B cell (primary cell): ENCODE measurements at regions not wholly inside any gene's neighbourhood (a gene's known extent, or its start where the extent isn't known, plus 50 kb on each side); places are given as distances from the start of the nearest gene placed in this dataset.
"Not testable (repeated sequence)": the region's sequence is repeated elsewhere in the genome, so short reads cannot be mapped to it uniquely, and the experiment has no call there.

Source experiments
- EZH2 ChIP-seq: IDR thresholded peaks from 2 replicates; pipeline ENCODE4 v1.6.1; 2012; ENCODE audit warnings: borderline replicate concordance, low read depth, mild to moderate bottlenecking, moderate library complexity, low read length; ENCODE audit not compliant: insufficient read depth, poor library complexity, severe bottlenecking
- TF ChIP-seq, protein P1 (sequence below): fragments of 200-600 bp; IDR thresholded peaks from one replicate; pipeline ENCODE4 v1.8.0; 2022; ENCODE audit warnings: antibody characterized with exemption, mild to moderate bottlenecking

DNA sequence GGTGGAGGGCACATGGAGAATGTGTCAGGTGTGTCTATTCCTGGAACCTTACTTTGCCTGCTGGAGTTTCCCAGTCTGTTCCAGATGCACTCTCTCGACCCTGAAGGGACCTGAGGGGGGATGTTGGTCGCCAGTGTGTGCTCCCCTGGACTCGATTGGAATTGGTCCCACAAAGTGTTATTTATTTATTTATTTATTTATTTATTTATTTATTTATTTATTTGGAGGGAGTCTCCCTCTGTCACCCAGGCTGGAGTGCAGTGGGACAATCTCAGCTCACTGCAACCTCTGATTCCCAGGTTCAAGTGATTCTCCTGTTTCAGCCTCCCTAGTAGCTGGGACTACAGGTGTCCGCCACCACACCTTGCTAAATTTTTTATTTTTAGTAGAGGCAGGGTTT is 329.1 kb upstream of the ZNF337 start:
- TF ChIP-seq EZH2 = not testable (repeated sequence)
- TF ChIP-seq, protein P1, sequence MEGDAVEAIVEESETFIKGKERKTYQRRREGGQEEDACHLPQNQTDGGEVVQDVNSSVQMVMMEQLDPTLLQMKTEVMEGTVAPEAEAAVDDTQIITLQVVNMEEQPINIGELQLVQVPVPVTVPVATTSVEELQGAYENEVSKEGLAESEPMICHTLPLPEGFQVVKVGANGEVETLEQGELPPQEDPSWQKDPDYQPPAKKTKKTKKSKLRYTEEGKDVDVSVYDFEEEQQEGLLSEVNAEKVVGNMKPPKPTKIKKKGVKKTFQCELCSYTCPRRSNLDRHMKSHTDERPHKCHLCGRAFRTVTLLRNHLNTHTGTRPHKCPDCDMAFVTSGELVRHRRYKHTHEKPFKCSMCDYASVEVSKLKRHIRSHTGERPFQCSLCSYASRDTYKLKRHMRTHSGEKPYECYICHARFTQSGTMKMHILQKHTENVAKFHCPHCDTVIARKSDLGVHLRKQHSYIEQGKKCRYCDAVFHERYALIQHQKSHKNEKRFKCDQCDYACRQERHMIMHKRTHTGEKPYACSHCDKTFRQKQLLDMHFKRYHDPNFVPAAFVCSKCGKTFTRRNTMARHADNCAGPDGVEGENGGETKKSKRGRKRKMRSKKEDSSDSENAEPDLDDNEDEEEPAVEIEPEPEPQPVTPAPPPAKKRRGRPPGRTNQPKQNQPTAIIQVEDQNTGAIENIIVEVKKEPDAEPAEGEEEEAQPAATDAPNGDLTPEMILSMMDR = not testable (repeated sequence)
